ENCODE measurements at regions not wholly inside any gene's neighbourhood (a gene's known extent, or its start where the extent isn't known, plus 50 kb on each side); places are given as distances from the start of the nearest gene placed in this dataset.

- TF ChIP-seq GATA3 (IDR thresholded peaks at IDR 0.05; ENCODE audit: low read depth, low read length) (no peak), GATA2 (IDR thresholded peaks at IDR 0.05; ENCODE audit: low read depth, low read length) (no peak)
These were observed 177.9 kb upstream of the STK26 start for GRCh38 chrX:131845201-131845600.
